DMS53 treated with DMSO at 0.1 percent for 48 hours (cell line): ENCODE measurements at regions not wholly inside any gene's neighbourhood (a gene's known extent, or its start where the extent isn't known, plus 50 kb on each side); places are given as distances from the start of the nearest gene placed in this dataset.

ENCODE experiments used
- DNase-seq: peaks from one replicate; lab custom pipeline; 2025; ENCODE audit not compliant: unreplicated experiment; lab: John Stamatoyannopoulos, UW

DNA sequence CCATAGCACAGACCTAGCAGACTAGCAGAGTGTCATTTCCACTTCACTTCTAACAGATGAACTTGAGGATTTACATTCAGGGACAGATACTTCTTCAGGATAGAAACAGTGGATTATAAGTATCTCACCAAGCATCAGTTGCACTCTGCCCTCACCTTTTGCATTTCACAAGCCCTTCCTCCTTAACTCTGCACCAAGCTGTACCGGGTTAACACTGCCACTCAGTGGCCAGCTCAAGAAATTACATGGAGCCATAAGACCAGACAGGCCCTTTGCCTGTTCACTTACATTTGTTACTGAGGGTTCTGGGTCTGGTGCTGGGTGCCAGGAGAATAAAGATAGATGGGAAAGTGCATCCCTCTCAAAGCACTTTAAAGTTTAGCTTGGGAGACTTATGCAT, 309.8 kb downstream of the SHANK2 start:
- DNase-seq = peak; percentile 27

DNA sequence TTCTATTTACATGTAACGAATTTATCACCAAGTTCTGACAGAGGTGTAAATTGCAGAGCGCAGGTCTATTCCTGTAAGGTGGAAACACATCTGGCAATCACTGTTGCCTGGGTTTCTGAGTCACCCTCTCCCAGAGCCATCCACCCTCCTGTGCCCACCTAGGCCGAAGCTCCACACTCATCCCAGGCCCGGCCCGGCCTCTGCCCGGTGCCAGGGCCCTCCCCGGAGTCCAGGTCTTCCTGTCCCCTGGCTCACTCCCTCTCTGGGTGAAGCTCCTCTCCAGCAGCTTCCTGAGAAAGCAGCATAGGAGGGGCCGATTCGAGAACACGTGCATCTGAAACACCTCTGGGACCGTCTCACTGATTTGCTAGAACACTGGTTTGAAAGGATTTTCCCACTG, 308.2 kb downstream of the SHANK2 start:
- DNase-seq = no peak

GRCh38 chr11:70944636-70945035, 307.7 kb downstream of the SHANK2 start:
- DNase-seq = no peak

DNA sequence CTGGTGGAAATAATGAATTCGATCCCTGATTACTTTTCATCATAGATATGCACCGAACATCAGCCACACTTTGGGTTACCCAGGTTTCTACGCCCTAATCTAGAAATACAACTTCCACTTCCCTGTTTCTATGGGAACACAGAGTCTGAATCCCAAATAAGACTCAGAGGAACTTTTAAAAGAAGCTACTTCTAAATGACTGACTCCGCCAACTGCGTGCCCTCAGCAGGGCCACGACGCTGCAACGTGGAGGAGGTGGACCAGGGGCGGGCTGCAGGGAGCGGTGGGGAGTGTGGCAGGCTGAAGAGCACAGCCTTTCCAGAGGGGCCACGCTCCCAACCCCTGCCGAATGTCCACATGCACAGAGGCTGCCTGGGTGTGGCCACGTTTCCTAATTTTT, 304.0 kb downstream of the SHANK2 start:
- DNase-seq = no peak

GRCh38 chr11:70948855-70949531, 303.4 kb downstream of the SHANK2 start:
- DNase-seq = no peak

DNA sequence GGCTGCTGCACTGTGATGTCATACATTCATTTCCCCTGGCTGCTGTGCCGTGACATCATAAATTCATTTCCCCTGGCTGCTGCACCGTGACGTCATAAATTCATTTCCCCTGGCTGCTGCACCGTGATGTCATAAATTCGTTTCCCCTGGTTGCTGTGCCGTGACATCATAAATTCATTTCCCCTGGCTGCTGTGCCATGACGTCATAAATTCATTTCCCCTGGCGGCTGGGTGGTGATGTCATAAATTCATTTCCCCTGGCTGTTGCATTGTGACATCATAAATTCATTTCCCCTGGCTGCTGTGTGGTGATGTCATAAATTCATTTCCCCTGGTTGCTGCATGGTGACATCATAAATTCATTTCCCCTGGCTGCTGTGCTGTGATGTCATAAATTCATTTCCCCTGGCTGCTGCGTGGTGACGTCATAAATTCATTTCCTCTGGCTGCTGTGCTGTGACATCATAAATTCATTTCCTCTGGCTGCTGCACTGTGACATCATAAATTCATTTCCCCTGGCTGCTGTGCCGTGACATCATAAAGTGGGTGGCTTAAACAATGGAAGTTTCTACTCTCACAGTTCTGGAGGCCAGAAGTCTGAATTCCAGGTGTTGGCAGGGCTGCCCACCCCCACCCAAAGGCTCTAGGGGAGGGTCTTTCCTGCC, 301.1 kb downstream of the SHANK2 start:
- no peak for DNase-seq

- no peak for DNase-seq
Measured at GRCh38 chr11:70952191-70952590, 300.2 kb downstream of the SHANK2 start.

DNA sequence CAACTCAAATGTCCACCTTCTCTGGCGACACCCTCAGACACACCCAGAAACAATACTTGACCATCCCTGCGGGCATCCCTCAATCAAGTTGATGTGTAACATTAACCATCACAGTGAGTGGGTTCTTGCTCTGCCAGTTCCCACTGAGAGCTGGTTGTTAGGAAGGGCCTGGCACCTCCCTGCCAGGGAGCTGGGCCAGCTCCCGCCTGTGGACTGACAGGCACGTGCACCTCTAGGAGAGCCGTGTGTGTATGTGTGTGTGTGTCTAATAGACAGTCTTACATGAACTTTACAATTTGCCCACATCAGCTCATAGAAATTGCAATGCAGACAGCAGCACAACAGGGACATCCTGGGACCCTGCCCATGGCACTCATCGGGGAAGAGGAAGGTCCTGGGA, 298.7 kb downstream of the SHANK2 start:
- no peak for DNase-seq

GRCh38 chr11:70954471-70954870, 297.9 kb downstream of the SHANK2 start:
- no peak for DNase-seq
